HCT116 (cell line): ENCODE measurements at regions not wholly inside any gene's neighbourhood (a gene's known extent, or its start where the extent isn't known, plus 50 kb on each side); places are given as distances from the start of the nearest gene placed in this dataset.

Experiments
- ATAC-seq: fragments of 200-7000 bp; cut with Tn5 transposase; 2 replicates; pipeline ENCODE4 v1.9.1; 2020; ENCODE audit warnings: mild to moderate bottlenecking, moderate library complexity
- BruUV-seq: library from RNA; stranded (reverse); fragments of 400-500 nt; replicated peaks from 2 replicates; lab custom pipeline; 2021; lab: Mats Ljungman, UMichigan
- CTCF ChIA-PET: fragments of 300-600 bp; sonication (Branson Sonifier 250); formaldehyde crosslinking; loops from one replicate; lab custom pipeline; 2021; ENCODE audit warnings: antibody characterized with exemption; lab: Charles Lee
- POLR2A ChIA-PET: fragments of 300-600, 350-600 bp; sonication (Branson Sonifier 250); formaldehyde crosslinking; loops from one replicate; lab custom pipeline; 2021; ENCODE audit warnings: antibody characterized with exemption; lab: Charles Lee
- RAD21 ChIA-PET, 2 experiments: fragments of 300-600 bp; sonication (Branson Sonifier 250); formaldehyde crosslinking; loops; one replicate each; lab custom pipeline; 2023; ENCODE audit warnings: low total read pairs in 2 of 2; ENCODE audit not compliant: uncharacterized antibody in 2 of 2, unreplicated experiment in 2 of 2, low non-redundant PET in 1 of 2; lab: Charles Lee
- DNase-seq: peaks from one replicate; pipeline ENCODE4 v3.0.0-alpha.2; 2010; ENCODE audit warnings: low read depth, low spot score
- H2AFZ ChIP-seq: fragments of 200-600 bp; shearing (Covaris generic), sonication (generic); 2 replicates; pipeline ENCODE4 v1.6.1; 2017; ENCODE audit warnings: low read depth, mixed run types, mixed read lengths, antibody characterized with exemption, low read length; ENCODE audit not compliant: poor library complexity, severe bottlenecking
- H3K27ac ChIP-seq: 2 replicates; pipeline ENCODE4 v1.5.1; 2012; ENCODE audit warnings: low read depth, low read length
- H3K27me3 ChIP-seq: fragments of 200-600 bp; sonication (generic); 2 replicates; pipeline ENCODE4 v1.6.1; 2016; ENCODE audit warnings: mixed run types, low read length, mixed read lengths; ENCODE audit not compliant: insufficient read depth
- H3K36me3 ChIP-seq, 2 experiments: fragments of 200-500 bp in 1 of 2; fragments of 200-600 bp in 1 of 2; sonication (Bioruptor generic) in 1 of 2; sonication (generic) in 1 of 2; 2 replicates each; pipeline versions ENCODE4 v1.5.1 to v1.6.1; 2014 to 2016; ENCODE audit warnings: low read length in 2 of 2, inconsistent platforms in 1 of 2, mixed read lengths in 1 of 2, mixed run types in 1 of 2; ENCODE audit not compliant: insufficient read depth in 2 of 2, control insufficient read depth in 1 of 2
- H3K4me1 ChIP-seq, 2 experiments: fragments of 200-600 bp in 1 of 2; sonication (generic) in 1 of 2; 2 replicates each; pipeline versions ENCODE4 v1.5.1 to v1.6.1; 2012 to 2017; ENCODE audit warnings: low read length in 2 of 2, inconsistent platforms in 1 of 2, mild to moderate bottlenecking in 1 of 2, mixed read lengths in 1 of 2, mixed run types in 1 of 2, moderate library complexity in 1 of 2; ENCODE audit not compliant: insufficient read depth in 2 of 2, control insufficient read depth in 1 of 2
- H3K4me2 ChIP-seq: fragments of 200-600 bp; sonication (generic); 2 replicates; pipeline ENCODE4 v1.6.1; 2017; ENCODE audit warnings: mixed run types, low read length, mixed read lengths
- H3K4me3 ChIP-seq, 2 experiments: fragments of 200-600 bp in 1 of 2; sonication (generic) in 1 of 2; replicated peaks in 1 of 2; 2 replicates each; pipeline ENCODE4 v1.5.1; 2011 to 2016; ENCODE audit warnings: low read length in 2 of 2, control low read depth in 1 of 2, low read depth in 1 of 2, mild to moderate bottlenecking in 1 of 2, mixed read lengths in 1 of 2, mixed run types in 1 of 2
- H3K79me2 ChIP-seq: fragments of 200-600 bp; sonication (generic); 2 replicates; pipeline ENCODE4 v1.6.1; 2017; ENCODE audit warnings: mild to moderate bottlenecking, mixed run types, low read length, moderate library complexity, mixed read lengths; ENCODE audit not compliant: insufficient read depth
- H3K9ac ChIP-seq: fragments of 200-600 bp; sonication (generic); 2 replicates; pipeline ENCODE4 v1.6.1; 2016; ENCODE audit warnings: low read length, mixed read lengths
- H3K9me2 ChIP-seq: fragments of 200-600 bp; sonication (generic), shearing (Covaris generic); 2 replicates; pipeline ENCODE4 v1.6.1; 2017; ENCODE audit warnings: mixed run types, mild to moderate bottlenecking, moderate library complexity; ENCODE audit not compliant: insufficient read depth
- H3K9me3 ChIP-seq, 2 experiments: fragments of 200-500 bp in 1 of 2; fragments of 200-600 bp in 1 of 2; sonication (Bioruptor generic) in 1 of 2; sonication (generic) in 1 of 2; 2 replicates each; pipeline ENCODE4 v1.6.1; 2014 to 2017; ENCODE audit warnings: low read length in 2 of 2, mixed read lengths in 2 of 2, inconsistent platforms in 1 of 2, low read depth in 1 of 2, mild to moderate bottlenecking in 1 of 2, mixed run types in 1 of 2, moderate library complexity in 1 of 2; ENCODE audit not compliant: control insufficient read depth in 1 of 2, insufficient read depth in 1 of 2
- H4K20me1 ChIP-seq: fragments of 200-600 bp; sonication (generic), shearing (Covaris generic); 2 replicates; pipeline ENCODE4 v1.6.1; 2017; ENCODE audit warnings: mixed run types, mild to moderate bottlenecking, moderate library complexity; ENCODE audit not compliant: insufficient read depth
- CEBPB ChIP-seq: IDR thresholded peaks from 2 replicates; pipeline ENCODE4 v1.6.1; 2012; ENCODE audit warnings: low read depth
- EGR1 ChIP-seq: IDR thresholded peaks from 2 replicates; pipeline ENCODE4 v1.6.1; 2012; ENCODE audit warnings: low read depth
- EZH2 ChIP-seq: fragments of 200-600 bp; sonication (generic); IDR thresholded peaks from 2 replicates; pipeline ENCODE4 v1.6.1; 2017; ENCODE audit warnings: antibody characterized with exemption, mixed run types
- EZH2phosphoT487 ChIP-seq: fragments of 200-600 bp; IDR thresholded peaks from 2 replicates; pipeline ENCODE4 v1.6.1; 2018; ENCODE audit warnings: antibody characterized with exemption, borderline replicate concordance
- FOSL1 ChIP-seq: IDR thresholded peaks from 2 replicates; pipeline ENCODE4 v1.6.1; 2012; ENCODE audit warnings: low read depth
- JUND ChIP-seq: IDR thresholded peaks from 2 replicates; pipeline ENCODE4 v1.6.1; 2012
- POLR2A ChIP-seq: IDR thresholded peaks from 2 replicates; pipeline ENCODE4 v1.7.0; 2011; ENCODE audit warnings: borderline replicate concordance; ENCODE audit not compliant: insufficient read depth, insufficient read length; ENCODE audit errors: extremely low read depth
- SIN3A ChIP-seq: IDR thresholded peaks from 2 replicates; pipeline ENCODE4 v1.6.1; 2012; ENCODE audit warnings: low read depth
- SP1 ChIP-seq: IDR thresholded peaks from 2 replicates; pipeline ENCODE4 v1.6.1; 2012; ENCODE audit warnings: low read depth
- SRF ChIP-seq: IDR thresholded peaks from 2 replicates; pipeline ENCODE4 v1.6.1; 2012; ENCODE audit warnings: low read depth
- TCF7L2 ChIP-seq: IDR thresholded peaks from 2 replicates; pipeline ENCODE4 v1.7.0; 2011; ENCODE audit warnings: borderline replicate concordance, inconsistent platforms; ENCODE audit not compliant: insufficient read depth, insufficient read length; ENCODE audit errors: extremely low read depth
- YY1 ChIP-seq: IDR thresholded peaks from 2 replicates; pipeline ENCODE4 v1.6.1; 2011; ENCODE audit warnings: low read length, low read depth, moderate library complexity, mild to moderate bottlenecking; ENCODE audit not compliant: insufficient replicate concordance; ENCODE audit errors: extremely low read depth
- ZFX ChIP-seq: fragments of 450-650 bp; IDR thresholded peaks from 2 replicates; pipeline ENCODE4 v1.6.1; 2017
- ZNF274 ChIP-seq: fragments of 200-500 bp; sonication (Bioruptor generic); IDR thresholded peaks from 2 replicates; pipeline ENCODE4 v1.6.1; 2014; ENCODE audit warnings: mild to moderate bottlenecking, low read depth, low read length, inconsistent platforms
- intact Hi-C: fragments of 100-400 bp; cut with micrococcal nuclease; formaldehyde crosslinking; loops from 2 replicates; pipeline ENCODE4 v1.10.0; 2022
- TF ChIP-seq, protein P1 (sequence below): IDR thresholded peaks from 2 replicates; pipeline ENCODE4 v1.6.1; 2012
- TF ChIP-seq, protein P2 (sequence below): IDR thresholded peaks from 2 replicates; pipeline ENCODE4 v1.6.1; 2012; ENCODE audit warnings: low read depth
- TF ChIP-seq, protein P3 (sequence below): IDR thresholded peaks from 2 replicates; pipeline ENCODE4 v1.6.1; 2012

DNA sequence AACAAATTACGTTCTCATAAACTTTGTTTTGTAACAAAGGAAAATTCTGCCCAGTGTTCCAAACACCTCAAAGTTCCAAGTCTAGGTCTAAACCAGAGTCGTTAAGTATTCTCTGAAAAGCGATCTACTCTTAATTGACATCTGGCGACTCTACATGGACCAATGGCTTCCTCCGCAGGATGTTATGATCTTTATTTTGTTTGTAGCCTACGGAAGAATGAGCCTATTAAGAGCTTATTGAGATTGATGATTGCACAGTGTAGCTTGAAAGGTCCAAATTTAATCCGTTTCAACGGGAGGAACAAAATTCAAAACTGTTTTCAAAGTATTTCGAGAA lies 61.1 kb downstream of the FAM217A start:
- Histone ChIP-seq H3K4me3 (peak overlapping the region; percentile 81), H3K4me2 (peak overlapping the region; percentile 70), H3K36me3 (no peaks in the 10 kb centered on the region), H3K9me3 (0 out of 4 replicates have a peak, but pooled peaks cover 0 to 5% of the 10 kb centered on the region in 2 experiments), H3K27ac (peak overlapping the region; percentile 93), H3K9ac (peak overlapping the region; percentile 91), H3K4me1 (peaks cover 15 to 25% of the 10 kb centered on the region in 2 experiments), H4K20me1 (peaks cover 10% of the 10 kb centered on the region; the same call in 1 of the 2 replicates), H3K9me2 (no peaks in the 10 kb centered on the region), H2AFZ (no peak overlapping the region), H3K79me2 (peaks cover 77% of the 10 kb centered on the region), H3K27me3 (no peaks in the 10 kb centered on the region)
- TF ChIP-seq EZH2phosphoT487 (no peak), SIN3A (no peak)
- TF ChIP-seq, protein P1, sequence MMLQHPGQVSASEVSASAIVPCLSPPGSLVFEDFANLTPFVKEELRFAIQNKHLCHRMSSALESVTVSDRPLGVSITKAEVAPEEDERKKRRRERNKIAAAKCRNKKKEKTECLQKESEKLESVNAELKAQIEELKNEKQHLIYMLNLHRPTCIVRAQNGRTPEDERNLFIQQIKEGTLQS = no peak
- ATAC-seq = no peak
- CTCF ChIA-PET = interaction anchor here (1.2 to 1.6 kb wide), 3 partner anchors 10 to 268 kb away, joined by 3 to 6 read pairs (median 4); no protein-coding TSS in a partner anchor
- POLR2A ChIA-PET = interaction anchor here (1.4 to 1.8 kb wide), 2 partner anchors 10 to 118 kb away, joined by 4 to 6 read pairs; partner anchors contain the start of gene ECI2
- intact Hi-C loops = no loop called here
- no TSS peak for BruUV-seq
- peak; percentile 28 for DNase-seq
- RAD21 ChIA-PET = no interaction called here

DNA sequence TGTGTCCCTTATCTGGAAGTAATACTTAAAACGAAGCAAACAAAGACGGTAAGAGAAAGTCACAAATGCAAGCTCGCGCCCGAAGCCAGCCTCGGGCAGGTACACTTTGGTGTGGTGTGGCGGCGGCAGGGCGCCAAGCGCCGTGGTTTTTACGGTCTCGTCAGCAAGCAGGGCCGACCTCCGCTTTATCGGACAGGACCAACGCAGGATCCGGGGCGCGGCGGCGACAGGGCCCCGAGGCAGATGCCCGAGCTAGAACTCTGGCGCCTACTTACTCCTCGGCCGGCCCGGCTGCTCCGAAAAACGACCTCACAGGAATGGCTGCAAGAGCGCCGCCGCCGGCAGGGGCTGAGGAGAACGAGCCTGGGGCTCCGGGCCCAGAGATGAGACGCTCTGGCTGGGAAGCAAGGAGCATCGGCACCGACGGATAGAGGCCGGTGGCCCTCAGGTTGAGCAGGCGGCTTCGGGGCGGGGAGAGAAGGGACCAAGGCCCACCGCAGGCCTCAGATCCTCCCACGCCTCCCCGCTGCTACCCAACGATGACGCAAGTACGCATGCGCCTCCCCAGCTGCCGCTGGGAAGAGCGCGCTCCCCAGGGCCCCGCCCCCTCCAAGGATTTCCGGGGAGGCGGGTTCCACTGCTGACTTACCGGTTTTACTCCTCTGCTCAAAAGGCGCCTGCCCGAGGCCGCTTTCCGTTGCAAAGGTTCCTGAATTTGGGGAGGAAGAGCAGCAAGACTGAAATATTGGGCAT lies 60.6 kb downstream of the FAM217A start:
- Histone ChIP-seq H3K4me1 (peaks cover 17 to 31% of the 10 kb centered on the region in 2 experiments), H3K9me2 (no peaks in the 10 kb centered on the region), H3K9me3 (0 out of 4 replicates have a peak, but pooled peaks cover 0 to 2% of the 10 kb centered on the region in 2 experiments), H4K20me1 (peaks cover 15% of the 10 kb centered on the region; the same call in 1 of the 2 replicates), H3K4me2 (peak overlapping the region; percentile 70), H3K36me3 (no peaks in the 10 kb centered on the region), H3K9ac (peak overlapping the region; percentile 91), H3K27me3 (no peaks in the 10 kb centered on the region), H3K4me3 (peak overlapping the region; percentile 81), H2AFZ (no peak overlapping the region), H3K79me2 (peaks cover 77% of the 10 kb centered on the region), H3K27ac (peak overlapping the region; percentile 93)
- RAD21 ChIA-PET = no interaction called here
- ATAC-seq (peak; percentile 73), DNase-seq (peak; percentile 94)
- intact Hi-C loops = no loop called here
- POLR2A ChIA-PET = interaction anchor here (1.4 to 1.8 kb wide), 2 partner anchors 11 to 118 kb away, joined by 4 to 6 read pairs; partner anchors contain the start of gene ECI2
- BruUV-seq = no TSS peak
- CTCF ChIA-PET = interaction anchor here (0.6 to 1.6 kb wide), 4 partner anchors 10 to 457 kb away, joined by 3 to 6 read pairs (median 4); no protein-coding TSS in a partner anchor
- peak; percentile 61; the same call in 1 of the 2 replicates for TF ChIP-seq SRF
- TF ChIP-seq, protein P2, sequence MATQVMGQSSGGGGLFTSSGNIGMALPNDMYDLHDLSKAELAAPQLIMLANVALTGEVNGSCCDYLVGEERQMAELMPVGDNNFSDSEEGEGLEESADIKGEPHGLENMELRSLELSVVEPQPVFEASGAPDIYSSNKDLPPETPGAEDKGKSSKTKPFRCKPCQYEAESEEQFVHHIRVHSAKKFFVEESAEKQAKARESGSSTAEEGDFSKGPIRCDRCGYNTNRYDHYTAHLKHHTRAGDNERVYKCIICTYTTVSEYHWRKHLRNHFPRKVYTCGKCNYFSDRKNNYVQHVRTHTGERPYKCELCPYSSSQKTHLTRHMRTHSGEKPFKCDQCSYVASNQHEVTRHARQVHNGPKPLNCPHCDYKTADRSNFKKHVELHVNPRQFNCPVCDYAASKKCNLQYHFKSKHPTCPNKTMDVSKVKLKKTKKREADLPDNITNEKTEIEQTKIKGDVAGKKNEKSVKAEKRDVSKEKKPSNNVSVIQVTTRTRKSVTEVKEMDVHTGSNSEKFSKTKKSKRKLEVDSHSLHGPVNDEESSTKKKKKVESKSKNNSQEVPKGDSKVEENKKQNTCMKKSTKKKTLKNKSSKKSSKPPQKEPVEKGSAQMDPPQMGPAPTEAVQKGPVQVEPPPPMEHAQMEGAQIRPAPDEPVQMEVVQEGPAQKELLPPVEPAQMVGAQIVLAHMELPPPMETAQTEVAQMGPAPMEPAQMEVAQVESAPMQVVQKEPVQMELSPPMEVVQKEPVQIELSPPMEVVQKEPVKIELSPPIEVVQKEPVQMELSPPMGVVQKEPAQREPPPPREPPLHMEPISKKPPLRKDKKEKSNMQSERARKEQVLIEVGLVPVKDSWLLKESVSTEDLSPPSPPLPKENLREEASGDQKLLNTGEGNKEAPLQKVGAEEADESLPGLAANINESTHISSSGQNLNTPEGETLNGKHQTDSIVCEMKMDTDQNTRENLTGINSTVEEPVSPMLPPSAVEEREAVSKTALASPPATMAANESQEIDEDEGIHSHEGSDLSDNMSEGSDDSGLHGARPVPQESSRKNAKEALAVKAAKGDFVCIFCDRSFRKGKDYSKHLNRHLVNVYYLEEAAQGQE = no peak
- peak; percentile 40 for TF ChIP-seq JUND
- peak; percentile 89 for TF ChIP-seq TCF7L2
- peak; percentile 73 for TF ChIP-seq SP1
- peak; percentile 99 for TF ChIP-seq EGR1
- no peak for TF ChIP-seq ZNF274
- peak; percentile 93 for TF ChIP-seq ZFX
- TF ChIP-seq, protein P3, sequence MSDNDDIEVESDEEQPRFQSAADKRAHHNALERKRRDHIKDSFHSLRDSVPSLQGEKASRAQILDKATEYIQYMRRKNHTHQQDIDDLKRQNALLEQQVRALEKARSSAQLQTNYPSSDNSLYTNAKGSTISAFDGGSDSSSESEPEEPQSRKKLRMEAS = peak; percentile 84
- TF ChIP-seq EZH2phosphoT487 = no peak
- peak; percentile 78 for TF ChIP-seq CEBPB
- TF ChIP-seq EZH2 = no peak
- no peak for TF ChIP-seq YY1
- no peak for TF ChIP-seq FOSL1
- TF ChIP-seq POLR2A = no peak
